ENCODE measurements at regions not wholly inside any gene's neighbourhood (a gene's known extent, or its start where the extent isn't known, plus 50 kb on each side); places are given as distances from the start of the nearest gene placed in this dataset.
"Not testable (repeated sequence)": the region's sequence is repeated elsewhere in the genome, so short reads cannot be mapped to it uniquely, and the experiment has no call there.

DNA sequence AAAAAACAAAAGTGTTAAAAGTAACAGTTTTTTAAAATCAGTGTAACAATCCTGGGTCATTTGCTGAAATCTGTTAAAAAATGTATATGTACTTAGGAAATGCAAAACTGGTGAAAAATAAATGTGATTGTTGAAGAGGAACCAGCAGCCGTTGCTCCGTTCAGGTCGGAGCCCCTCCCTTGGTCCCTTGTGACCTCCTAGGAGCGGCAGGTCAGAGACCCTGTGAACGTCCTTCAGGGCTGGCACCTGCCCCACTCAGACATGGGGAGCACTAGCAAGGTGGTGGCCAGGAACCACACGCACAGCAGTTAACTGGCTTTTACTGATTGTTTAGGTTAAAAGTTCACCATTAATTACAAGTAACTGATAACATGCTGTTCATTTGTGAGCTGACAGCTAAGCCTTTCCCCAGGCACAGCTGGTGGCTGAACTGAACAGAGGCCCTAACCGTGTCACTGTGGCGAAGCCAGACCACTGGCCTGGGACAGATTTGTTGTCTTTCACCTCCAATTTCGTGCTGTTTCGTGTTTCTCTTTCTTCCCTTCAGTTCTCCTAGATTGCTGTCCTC, 159.2 kb upstream of the ALKAL2 start:
- no peak for DNase-seq (ENCODE audit: low spot score)

DNA sequence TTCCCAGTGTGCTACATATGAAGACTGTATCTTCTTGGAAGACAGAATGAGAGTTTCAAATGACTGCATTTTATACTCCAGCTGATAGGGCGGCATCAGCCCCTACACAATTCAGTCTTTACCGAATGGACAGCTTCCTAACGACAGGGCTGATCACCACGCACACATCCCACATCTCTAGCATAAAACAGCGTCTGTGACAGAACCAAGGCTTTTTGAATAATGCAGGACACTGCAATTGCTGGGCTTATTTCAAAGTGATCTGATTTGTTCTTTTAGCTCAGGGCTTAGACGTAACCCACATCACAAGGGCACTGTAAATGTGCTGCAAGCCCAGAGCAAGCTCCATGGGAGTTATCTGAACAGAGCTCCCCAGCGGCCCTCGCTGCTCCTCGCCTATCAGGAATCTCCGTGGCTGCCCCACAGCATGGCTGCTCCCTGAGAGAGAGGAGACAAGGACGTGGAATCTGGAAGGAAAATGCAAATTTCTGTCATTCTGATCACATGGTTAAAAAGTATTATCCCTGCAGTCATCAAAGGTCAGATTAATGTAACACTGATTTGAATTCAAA, 158.5 kb upstream of the ALKAL2 start:
- no peak for DNase-seq (ENCODE audit: low spot score)

DNA sequence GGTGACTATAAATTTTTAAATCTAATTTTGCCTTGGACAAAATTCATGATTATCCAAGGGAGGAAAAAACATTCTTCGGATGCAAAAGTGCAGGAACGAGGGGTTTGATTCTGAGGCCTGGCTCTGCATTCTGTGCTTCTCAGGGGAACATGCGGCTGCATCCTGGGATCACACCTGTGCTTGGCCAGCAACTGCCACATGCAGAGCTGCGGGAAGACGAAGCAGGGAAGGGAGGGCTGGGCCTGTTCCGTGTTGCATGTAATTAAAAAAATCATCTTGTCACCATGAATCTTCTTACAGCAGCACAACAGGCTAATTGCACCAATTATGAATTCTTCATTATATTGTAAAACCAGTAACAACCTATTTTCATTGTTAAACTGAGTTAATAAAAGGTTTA, 158.0 kb upstream of the ALKAL2 start:
- no peak for DNase-seq (ENCODE audit: low spot score)

DNA sequence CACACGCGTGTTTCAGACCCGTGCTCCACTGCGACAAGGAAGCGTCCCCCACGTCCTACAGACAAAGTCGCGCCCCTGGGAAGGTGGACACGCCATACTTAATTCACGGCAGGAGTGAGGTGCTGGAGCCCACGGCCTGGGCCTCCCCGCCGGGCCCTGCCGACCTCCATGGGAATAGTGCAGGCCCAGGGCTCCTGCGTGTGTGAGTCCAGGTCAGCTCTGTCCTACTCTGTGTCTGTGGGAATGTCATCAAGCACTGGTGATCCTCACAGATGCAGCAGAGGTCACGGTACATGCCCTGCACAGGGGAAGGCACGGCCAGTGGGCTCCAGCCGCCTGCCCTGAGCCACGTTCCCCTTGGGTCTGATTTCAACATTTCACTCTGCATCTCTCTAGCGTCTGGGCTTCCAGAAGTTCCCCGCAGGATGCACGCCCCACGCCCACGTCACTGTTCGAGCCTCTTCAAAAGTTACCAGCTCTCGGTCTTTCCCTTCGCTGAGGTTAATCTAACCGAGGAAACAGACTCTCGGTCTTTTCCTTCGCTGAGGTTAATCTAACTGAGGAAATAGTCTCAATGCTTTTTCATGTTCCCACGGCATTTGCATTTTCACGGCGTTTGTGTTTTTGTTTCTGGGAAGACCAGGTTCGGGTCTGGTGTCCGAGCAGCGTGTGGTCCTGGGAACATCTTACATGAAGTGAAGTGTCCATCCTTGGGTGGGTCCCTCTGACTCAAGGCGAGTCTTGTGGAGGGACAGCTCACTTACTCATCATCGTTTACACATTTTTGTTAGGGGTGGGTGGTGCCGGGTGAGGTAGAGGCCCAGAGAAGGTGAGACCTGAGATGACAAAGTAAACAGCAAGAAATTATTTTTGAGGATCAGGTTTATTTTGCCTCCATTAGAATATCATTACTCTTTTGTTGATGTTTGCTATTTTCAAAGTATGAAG, 157.3 kb upstream of the ALKAL2 start:
- DNase-seq (ENCODE audit: low spot score) = no peak

DNA sequence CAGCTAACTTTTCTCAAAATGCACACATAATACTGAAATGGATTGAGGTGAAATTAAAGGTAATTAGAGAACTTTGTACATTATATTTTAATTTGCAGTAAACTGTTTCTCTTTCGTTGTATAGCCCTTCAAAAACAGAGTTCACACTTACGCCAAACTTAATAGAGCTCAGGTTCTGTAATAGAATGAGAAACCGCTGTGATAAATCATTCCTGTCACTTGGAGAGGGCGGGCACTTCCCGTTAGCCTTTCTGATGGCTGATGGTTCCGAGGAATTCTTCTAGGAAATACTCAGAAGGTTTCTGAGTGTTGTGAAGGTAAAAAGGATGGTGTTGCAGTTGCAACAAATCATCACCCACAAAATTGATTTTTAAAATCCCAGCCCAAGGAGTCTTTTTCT, 155.8 kb upstream of the ALKAL2 start:
- no peak for DNase-seq (ENCODE audit: low spot score)

DNA sequence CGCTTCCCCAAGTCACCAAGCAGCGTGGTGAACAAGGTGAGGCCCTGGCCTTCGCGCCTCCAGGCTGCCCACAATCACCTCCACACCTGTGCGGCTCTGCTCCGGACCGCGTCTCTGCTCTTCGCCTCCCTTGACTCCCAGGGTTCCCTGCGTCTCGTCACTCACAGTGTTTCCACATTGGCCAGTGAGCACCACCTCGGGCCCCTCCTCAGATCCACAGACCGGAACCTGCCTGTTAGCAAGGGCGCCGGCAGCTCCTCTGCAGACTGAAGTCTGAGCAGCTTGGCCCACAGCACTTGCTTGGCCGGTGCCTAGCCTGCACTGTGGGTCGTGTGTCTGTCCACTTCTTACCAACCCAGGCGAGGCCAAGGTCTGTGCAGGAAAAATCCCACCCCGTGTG, 155.3 kb upstream of the ALKAL2 start:
- DNase-seq (ENCODE audit: low spot score) = no peak

DNA sequence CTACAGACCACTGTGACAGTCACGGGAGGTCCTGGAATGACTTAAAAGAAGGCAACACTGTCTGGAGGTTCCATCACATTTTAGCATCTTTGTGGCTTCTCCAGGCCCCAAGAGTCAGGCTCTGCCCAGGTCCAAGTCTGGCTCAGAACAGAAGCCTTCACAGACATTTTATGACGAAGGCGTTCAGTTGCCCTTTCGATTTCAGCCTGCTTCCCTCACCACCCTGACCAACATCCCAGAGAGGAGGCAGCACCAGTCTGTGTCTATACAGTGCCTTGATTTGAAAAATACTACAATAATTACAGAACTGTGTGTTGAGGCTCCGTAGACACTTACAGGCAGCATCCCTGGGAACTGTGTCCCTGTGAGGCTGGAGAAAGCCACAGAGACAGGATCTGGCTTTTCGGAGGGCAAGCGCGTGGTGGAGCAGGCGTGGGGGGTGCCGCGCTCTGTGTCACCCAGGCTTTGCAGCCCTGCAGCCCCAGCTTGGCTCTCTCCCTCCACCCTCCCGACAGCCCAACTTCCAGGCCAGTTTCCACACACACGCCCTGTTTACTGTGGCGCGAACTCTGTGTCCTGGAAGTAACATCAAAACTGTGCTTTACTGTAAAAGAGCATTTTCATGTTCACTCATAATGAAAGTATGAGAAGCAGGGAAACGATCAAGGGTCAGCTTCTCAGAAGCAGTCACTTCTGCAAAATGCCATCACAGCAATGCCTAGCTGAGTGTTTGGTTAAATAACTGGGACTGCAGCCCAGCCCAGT, 153.5 kb upstream of the ALKAL2 start:
- DNase-seq (ENCODE audit: low spot score) = no peak

DNA sequence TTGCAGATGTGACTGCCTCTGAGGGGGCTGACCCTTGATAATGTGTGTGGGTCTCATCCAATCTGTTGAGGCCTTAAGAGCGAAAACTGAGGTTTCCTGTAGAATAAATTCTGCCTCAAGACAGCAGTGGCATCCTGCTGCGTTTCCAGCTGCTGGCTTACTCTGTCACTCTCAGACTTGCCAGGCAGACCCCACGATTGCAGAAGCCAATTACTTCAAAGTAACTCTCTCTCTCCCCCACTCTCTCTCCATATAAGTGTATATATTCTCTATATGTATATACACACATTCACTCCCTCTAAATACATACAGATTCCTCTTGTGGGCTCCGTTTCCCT, 152.5 kb upstream of the ALKAL2 start:
- no peak for DNase-seq (ENCODE audit: low spot score)

DNA sequence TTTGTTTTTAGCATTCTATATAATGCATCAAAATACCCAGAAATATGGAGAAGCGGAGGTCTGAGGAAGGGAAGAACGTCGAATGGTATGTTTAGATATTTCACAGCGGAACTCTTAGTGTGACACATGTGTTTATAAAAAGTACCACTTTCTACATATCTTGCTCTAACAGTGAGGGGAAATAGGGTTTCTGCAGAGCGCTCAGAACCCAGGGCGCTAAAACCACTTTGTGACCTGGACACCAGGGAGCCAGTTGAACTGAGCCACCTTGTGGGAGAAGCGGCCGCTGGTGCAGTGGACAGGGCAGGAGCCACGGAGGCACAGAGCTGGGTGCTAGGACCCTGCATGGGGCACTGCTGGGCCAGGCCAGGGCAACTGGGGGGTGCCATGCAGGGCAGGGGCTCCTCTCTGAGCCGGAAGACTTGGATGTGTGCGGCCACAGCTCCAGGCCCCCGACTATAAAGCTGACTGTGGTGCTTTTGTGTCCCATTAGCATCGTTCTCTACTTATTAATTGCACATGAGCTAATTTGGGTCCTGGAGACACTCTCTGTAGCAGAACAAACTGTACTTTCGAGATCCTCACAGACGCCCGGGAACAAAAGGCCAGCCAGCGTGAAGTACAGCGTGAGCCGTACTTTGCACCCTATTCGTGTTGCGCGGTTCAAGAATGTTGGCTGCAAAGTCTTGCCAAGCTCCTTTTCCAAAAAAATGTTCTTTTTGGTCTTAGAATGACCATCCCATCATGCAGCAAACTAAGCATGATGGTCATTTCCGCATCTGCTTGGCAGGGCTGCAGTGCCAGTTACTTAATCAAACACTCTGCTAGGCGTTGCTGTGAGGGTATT, 151.9 kb upstream of the ALKAL2 start:
- DNase-seq (ENCODE audit: low spot score) = no peak

DNA sequence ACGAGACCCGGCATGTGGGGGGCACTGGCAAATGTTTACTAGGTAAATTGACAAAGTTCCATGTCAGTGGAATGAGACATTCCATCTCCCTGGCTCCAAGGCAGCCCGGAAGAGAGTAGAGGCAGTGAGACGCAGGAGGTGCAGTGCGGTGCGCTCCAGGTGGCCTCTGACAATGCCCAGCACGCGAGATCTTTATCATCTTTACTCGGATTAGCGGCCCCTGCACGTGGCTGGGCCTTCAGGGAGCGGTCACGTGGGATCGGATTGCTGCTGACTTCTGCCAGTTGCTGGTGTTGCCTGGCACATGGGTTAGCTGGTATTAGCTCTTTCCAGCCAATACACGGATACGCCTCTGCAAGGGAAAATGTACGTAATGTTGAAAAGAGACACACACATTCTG, 151.2 kb upstream of the ALKAL2 start:
- DNase-seq (ENCODE audit: low spot score) = no peak

DNA sequence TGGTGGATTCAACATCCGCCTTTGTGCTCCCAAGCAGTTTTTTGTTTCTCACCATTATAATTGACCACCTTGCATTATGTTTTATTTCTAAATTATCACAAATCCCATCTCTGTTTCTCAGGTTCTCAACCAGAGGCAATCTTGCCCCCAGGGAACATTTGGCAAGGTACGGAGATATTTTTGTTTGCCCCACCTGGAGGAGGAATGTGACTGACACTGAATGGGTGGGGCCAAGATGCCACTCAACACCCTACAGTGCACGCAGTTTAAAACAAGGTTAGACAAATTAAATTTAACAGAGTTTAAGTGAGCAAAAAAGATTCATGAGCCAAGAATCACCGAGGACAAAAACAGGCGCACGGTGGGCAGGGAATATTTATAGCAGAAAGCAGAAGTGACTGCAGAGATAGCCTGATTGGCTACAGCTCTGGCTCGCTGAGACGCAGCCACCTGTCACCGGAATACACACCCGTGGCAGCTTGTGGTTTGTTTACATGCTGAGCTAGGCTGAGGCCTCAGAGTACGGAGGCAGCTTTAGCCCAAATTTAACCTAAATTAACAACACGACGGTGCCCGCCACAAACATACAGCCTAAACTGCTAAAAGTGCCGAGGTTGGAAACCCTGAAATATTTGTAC, 150.0 kb upstream of the ALKAL2 start:
- no peak for DNase-seq (ENCODE audit: low spot score)

DNA sequence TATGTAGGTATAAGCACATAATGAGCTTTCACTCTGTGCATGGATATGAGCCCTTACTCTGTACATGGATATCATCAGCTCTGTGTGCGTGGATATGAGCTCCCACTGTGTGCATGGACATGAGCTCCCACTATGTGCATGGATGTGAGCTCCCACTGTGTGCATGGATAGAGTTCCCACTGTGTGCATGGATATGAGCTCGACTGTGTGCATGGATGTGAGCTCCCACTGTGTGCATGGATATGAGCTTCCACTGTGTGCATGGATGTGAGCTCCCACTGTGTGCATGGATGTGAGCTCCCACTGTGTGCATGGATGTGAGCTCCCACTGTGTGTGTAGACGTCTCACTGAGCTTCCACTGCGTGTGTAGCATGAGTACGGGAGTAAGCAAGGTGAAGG, 149.3 kb upstream of the ALKAL2 start:
- no peak for DNase-seq (ENCODE audit: low spot score)

DNA sequence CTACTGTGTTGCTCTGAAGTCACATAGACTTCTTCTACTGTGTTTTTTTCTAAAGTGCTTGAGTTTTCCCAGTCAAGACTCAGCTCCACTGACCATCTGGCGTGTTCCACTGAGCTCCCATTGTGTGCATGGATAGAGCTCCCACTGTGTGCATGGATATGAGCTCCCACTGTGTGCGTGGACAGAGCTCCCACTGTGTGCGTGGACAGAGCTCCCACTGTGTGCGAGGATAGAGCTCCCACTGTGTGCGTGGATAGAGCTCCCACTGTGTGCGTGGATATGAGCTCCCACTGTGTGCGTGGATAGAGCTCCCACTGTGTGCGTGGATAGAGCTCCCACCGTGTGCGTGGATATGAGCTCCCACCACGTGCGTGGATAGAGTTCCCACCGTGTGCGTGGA, 148.3 kb upstream of the ALKAL2 start:
- DNase-seq (ENCODE audit: low spot score) = no peak

DNA sequence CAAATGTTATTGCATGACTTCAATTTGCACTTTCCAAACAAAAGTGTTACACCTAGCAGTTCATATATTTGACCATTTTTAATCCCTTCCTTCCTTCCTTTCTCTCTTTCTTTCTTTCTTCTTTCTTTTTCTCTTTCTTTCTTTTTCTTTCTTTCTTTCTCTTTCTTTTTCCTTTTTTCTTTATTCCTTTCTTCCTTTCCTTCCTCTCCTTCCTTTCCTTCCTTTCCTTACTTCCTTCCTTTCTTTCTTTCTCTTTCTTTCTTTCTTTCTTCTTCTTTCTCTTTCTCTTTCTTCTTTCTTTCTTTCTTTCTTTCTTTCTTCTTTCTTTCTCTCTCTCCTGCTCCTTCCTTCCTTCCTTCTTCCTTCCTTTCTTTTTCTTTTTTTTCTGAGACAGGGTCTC, 146.7 kb upstream of the ALKAL2 start:
- no peak for DNase-seq (ENCODE audit: low spot score)

DNA sequence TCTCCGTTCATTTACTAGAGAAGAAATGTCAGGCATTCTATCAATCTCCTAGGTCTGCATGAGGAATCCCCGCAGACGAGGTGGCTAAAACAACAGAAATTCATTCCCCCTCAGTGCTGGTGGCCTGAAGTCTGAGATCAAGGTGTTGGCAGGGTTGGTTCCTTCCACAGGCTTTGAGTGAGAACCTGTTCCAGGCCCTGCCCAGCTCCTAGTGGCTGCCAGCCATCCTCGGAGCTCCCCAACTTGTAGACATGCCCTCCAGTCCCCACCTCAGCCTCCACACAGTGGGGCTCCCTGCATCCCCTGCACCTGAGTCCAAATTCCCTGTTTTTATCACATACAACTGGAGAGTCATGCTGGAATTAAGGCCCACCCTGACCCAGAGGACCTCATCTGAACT, 145.3 kb upstream of the ALKAL2 start:
- DNase-seq (ENCODE audit: low spot score) = no peak

DNA sequence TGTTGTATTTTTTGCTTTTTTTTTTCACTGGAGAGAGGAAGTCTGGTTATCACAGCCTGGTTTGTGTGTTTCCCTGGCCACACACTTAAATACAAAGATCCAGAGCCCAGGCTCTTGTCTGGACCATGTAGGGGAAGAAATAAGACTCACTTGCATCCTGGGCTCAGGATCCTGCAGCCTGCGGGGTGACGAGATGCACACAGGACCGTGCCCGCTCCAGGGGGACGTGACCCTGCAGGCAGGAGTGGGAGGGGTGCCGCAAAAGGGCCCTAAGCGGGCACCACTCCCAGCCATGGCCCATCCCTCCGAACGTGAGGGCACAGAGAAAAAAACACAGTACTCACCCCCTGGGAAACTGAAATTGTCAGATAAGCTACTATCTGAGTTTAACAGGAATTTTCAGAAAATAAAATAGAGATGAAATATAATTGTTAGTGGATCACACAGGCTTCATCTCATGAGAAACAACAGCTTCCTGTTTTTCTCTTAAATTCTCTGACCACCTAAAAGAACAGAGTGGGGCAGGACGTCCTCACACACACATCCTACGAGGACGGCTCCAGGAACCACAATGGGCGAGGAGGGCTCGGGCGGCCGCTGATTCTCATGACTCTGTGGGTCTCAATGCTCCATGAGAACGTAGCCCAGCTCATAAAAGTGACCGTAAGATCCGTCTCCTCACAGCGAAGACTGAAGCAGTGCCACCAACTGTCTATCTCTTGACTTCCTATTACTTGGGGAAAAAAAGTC, 142.6 kb upstream of the ALKAL2 start:
- DNase-seq (ENCODE audit: low spot score) = no peak

DNA sequence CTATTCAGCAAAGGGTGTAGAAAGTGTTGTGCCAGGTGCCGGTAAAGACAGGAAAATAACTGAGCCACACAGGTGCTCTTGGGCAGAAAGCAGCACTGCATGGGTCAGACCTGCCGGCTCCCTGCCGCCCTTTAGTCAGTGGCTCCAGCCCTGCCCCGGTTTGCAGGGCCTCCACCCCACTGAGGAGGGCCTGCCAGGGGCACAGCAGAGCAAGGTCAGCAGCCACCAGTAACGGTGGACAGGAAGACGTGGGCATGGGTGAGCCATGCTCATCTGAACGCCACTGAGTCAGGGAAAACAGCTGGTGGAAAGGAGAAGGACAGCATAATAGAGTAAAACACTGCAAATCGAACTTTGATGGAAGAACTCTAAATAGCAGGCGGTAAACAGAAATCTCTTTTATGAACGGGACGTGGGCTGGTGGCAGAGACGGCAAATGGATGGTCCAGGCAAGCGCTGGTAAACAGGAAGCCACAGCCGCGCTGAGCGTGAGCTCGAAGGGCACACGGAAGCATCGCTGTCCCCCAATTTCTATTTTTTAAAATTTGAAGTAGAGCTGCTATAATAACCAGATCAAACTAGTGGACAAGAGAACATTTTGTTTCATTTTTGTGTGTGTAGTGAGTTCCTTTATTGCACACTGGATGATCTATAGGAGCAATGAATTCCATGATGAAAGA, 141.8 kb upstream of the ALKAL2 start:
- no peak for DNase-seq (ENCODE audit: low spot score)

DNA sequence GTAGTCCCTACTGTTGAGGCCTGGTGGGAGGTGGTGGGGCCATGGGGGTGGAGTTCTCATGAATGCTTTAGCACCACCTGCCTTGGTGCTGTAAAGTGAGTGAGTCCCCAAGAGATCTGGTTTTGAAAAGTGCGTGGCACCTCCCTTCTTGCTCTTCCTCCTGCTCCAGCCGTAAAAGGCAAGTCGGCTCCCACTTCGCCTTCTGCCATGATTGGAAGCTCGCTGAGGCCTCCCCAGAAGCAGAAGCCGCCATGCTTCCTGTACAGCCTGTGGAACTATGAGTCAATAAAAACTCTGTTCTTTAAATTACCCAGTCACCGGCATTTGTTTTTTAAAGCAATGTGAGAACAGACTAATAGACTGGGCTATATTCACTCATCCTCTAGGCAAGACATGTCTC, 141.3 kb upstream of the ALKAL2 start:
- no peak for DNase-seq (ENCODE audit: low spot score)

DNA sequence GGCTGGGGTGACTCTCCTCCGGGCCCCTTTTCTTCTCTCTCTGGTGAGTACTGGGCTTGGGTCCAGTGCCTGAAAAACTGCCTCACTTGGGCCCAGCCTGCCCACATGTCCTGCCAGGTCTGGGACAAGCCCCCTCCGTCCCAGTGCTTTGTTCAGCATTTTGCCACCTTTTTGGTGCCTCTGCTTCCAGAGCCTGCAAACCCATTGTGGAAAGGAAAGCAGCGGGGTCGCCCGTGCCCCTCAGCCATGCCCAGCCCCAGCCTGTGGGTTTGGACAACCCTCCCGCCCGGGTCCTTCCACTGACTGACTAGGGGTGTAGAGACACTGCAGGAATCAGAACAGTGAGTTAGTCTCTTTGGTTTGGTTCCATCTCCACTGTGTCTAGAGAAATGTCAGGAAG, 140.7 kb upstream of the ALKAL2 start:
- DNase-seq (ENCODE audit: low spot score) = no peak

DNA sequence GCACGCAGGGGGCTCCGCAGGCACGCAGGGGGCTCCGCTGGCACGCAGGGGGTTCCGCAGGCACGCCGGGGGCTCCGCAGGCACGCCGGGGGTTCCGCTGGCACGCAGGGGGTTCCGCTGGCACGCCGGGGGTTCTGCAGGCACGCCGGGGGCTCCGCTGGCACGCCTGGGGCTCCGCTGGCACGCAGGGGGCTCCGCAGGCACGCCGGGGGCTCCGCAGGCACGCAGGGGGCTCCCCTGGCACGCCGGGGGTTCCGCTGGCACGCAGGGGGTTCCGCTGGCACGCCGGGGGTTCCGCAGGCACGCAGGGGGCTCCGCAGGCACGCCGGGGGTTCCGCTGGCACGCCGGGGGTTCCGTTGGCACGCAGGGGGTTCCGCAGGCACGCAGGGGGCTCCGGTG, 138.8 kb upstream of the ALKAL2 start:
- not testable (repeated sequence) for DNase-seq (ENCODE audit: low spot score)

All from COLO829 (cell line).